ENCODE measurements at regions not wholly inside any gene's neighbourhood (a gene's known extent, or its start where the extent isn't known, plus 50 kb on each side); places are given as distances from the start of the nearest gene placed in this dataset.

- TF ChIP-seq POLR2A (IDR thresholded peaks at IDR 0.05; ENCODE audit: low read depth, low read length) (no peak), POLR2AphosphoS5 (IDR thresholded peaks at IDR 0.05; ENCODE audit: low read depth, low read length) (no peak), TAF1 (IDR thresholded peaks at IDR 0.05; ENCODE audit: low read depth, low read length) (no peak)
Measured at GRCh38 chr9:135381762-135382310, 97.7 kb upstream of the PPP1R26 start.
